ENCODE measurements at regions not wholly inside any gene's neighbourhood (a gene's known extent, or its start where the extent isn't known, plus 50 kb on each side); places are given as distances from the start of the nearest gene placed in this dataset.

- DNase-seq = no peak
Measured at GRCh38 chr2:34025196-34025595, 426.1 kb upstream of the FAM98A start.

- DNase-seq = no peak
Measured at GRCh38 chr2:34012715-34013302, 413.7 kb upstream of the FAM98A start.

- no peak for DNase-seq
Measured at GRCh38 chr2:34011684-34012083, 412.6 kb upstream of the FAM98A start.

GRCh38 chr2:34005901-34006300 is 406.8 kb upstream of the FAM98A start:
- no peak for DNase-seq

- DNase-seq = no peak
Measured at GRCh38 chr2:34004936-34005335, 405.8 kb upstream of the FAM98A start.

- DNase-seq = no peak
Measured at GRCh38 chr2:34003795-34004194, 404.7 kb upstream of the FAM98A start.

- DNase-seq = no peak
Measured at GRCh38 chr2:34001557-34001956, 402.5 kb upstream of the FAM98A start.

GRCh38 chr2:33984131-33984530 is 385.0 kb upstream of the FAM98A start:
- no peak for DNase-seq

GRCh38 chr2:33978471-33978870 is 379.4 kb upstream of the FAM98A start:
- DNase-seq = no peak

- no peak for DNase-seq
Measured at GRCh38 chr2:33975498-33975897, 376.4 kb upstream of the FAM98A start.

- DNase-seq = no peak
Measured at GRCh38 chr2:33967103-33967502, 368.0 kb upstream of the FAM98A start.

GRCh38 chr2:33958591-33958990 is 359.5 kb upstream of the FAM98A start:
- DNase-seq = no peak

- DNase-seq = no peak
Measured at GRCh38 chr2:33949371-33949770, 350.3 kb upstream of the FAM98A start.

GRCh38 chr2:33946193-33946592 is 347.1 kb upstream of the FAM98A start:
- DNase-seq = no peak

- no peak for DNase-seq
Measured at GRCh38 chr2:33933203-33933602, 334.1 kb upstream of the FAM98A start.

GRCh38 chr2:33931164-33931563 is 332.1 kb upstream of the FAM98A start:
- no peak for DNase-seq

- no peak for DNase-seq
Measured at GRCh38 chr2:33929467-33929866, 330.4 kb upstream of the FAM98A start.

- no peak for DNase-seq
Measured at GRCh38 chr2:33927756-33928155, 328.7 kb upstream of the FAM98A start.

- DNase-seq = no peak
Measured at GRCh38 chr2:33925311-33925710, 326.2 kb upstream of the FAM98A start.

- no peak for DNase-seq
Measured at GRCh38 chr2:33924586-33925169, 325.6 kb upstream of the FAM98A start.

- DNase-seq = no peak
Measured at GRCh38 chr2:33917252-33917651, 318.2 kb upstream of the FAM98A start.

GRCh38 chr2:33913071-33913616 is 314.0 kb upstream of the FAM98A start:
- no peak for DNase-seq

- no peak for DNase-seq
Measured at GRCh38 chr2:33911327-33911726, 312.2 kb upstream of the FAM98A start.

- no peak for DNase-seq
Measured at GRCh38 chr2:33909945-33910695, 311.0 kb upstream of the FAM98A start.
